ENCODE measurements at regions not wholly inside any gene's neighbourhood (a gene's known extent, or its start where the extent isn't known, plus 50 kb on each side); places are given as distances from the start of the nearest gene placed in this dataset.

DNA sequence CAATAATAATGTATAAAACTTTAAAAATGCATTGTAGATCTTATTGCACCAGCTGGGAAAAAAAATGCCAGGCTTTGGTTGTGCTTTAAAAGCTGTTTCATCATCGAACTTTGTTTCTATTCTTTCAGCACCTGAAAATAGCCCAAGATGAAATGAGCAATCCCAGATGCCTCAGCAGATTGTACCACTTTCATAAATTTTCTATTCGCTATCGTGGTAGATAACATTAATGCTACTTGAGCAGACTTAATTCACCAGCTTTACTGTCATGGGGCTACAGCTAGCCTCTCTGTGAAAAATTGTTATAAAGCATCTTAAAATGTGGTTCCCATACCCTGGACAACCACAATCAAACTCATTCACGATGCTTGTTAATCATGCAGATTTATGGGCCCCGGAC lies 599.6 kb upstream of the HS3ST1 start:
- no peak for TF ChIP-seq CTCF (conservative IDR thresholded peaks at IDR 0.05)
- TF ChIP-seq EZH2 (IDR thresholded peaks at IDR 0.05; ENCODE audit: low read depth): no peak

Data from PC-9 (cell line).